ENCODE measurements at regions not wholly inside any gene's neighbourhood (a gene's known extent, or its start where the extent isn't known, plus 50 kb on each side); places are given as distances from the start of the nearest gene placed in this dataset.
"Not testable (repeated sequence)": the region's sequence is repeated elsewhere in the genome, so short reads cannot be mapped to it uniquely, and the experiment has no call there.

- Histone ChIP-seq H3K36me3 (ENCODE audit: insufficient read depth, low read length) (no peaks in the 10 kb centered on the region), H3K4me3 (ENCODE audit: low read length) (no peak overlapping the region), H3K9me3 (ENCODE audit: control insufficient read depth in 1 of 2, insufficient read depth in 1 of 2, low read length in 2 of 2) (peaks cover 0 to 3% of the 10 kb centered on the region in 2 experiments), H3K4me1 (ENCODE audit: insufficient read depth, low read length) (no peaks in the 10 kb centered on the region), H3K27ac (ENCODE audit: low read depth in 1 of 2, low read length in 2 of 2) (no peak overlapping the region), H3K27me3 (ENCODE audit: control insufficient read depth in 1 of 2, insufficient read depth in 2 of 2, low read length in 2 of 2) (peaks cover 0 to 3% of the 10 kb centered on the region in 2 experiments)
- Mint-ChIP-seq H3K4me1 (ENCODE audit: low read depth) (peaks cover 6% of the 10 kb centered on the region), H3K27ac (no peak overlapping the region), H3K4me3 (no peak overlapping the region), H3K36me3 (ENCODE audit: low read depth) (no peaks in the 10 kb centered on the region), H3K9me3 (peaks cover 3% of the 10 kb centered on the region), H3K27me3 (no peaks in the 10 kb centered on the region)
- CTCF ChIA-PET, result interaction anchor here (1.5 kb wide), 1 partner anchor 10 kb away, joined by 3 read pairs; no protein-coding TSS in a partner anchor
- POLR2A ChIA-PET, result interaction anchor here (0.7 to 0.9 kb wide), 2 partner anchors 10 to 11 kb away, joined by 3 read pairs; no protein-coding TSS in a partner anchor
- peak in 3 of 14 experiments; percentile 26 to 46 (median 42) for DNase-seq
- ATAC-seq (ENCODE audit: poor library complexity), result peak; percentile 41
- intact Hi-C loops (cut with DNase I, micrococcal nuclease), result no loop called here
- no peak for TF ChIP-seq CTCF (IDR thresholded peaks at IDR 0.05)
Measured at GRCh38 chr10:9342885-9343570, 1288.5 kb downstream of the GATA3 start.

- H3K4me1 ChIP-seq (ENCODE audit: insufficient read depth, low read length); ATAC-seq (ENCODE audit: poor library complexity); H3K4me1 Mint-ChIP-seq (ENCODE audit: low read depth); H3K9me3 ChIP-seq (ENCODE audit: control insufficient read depth in 1 of 2, insufficient read depth in 1 of 2, low read length in 2 of 2); intact Hi-C loops (cut with DNase I, micrococcal nuclease); H3K27ac ChIP-seq (ENCODE audit: low read depth in 1 of 2, low read length in 2 of 2); H3K36me3 Mint-ChIP-seq (ENCODE audit: low read depth); H3K4me3 Mint-ChIP-seq; H3K4me3 ChIP-seq (ENCODE audit: low read length); CTCF ChIA-PET; H3K9me3 Mint-ChIP-seq; H3K27ac Mint-ChIP-seq; H3K36me3 ChIP-seq (ENCODE audit: insufficient read depth, low read length); H3K27me3 ChIP-seq (ENCODE audit: control insufficient read depth in 1 of 2, insufficient read depth in 2 of 2, low read length in 2 of 2); POLR2A ChIA-PET; DNase-seq; H3K27me3 Mint-ChIP-seq: not testable (repeated sequence)
Measured at GRCh38 chr10:9347933-9348332, 1293.4 kb downstream of the GATA3 start.

- Mint-ChIP-seq H3K36me3 (ENCODE audit: low read depth) (no peaks in the 10 kb centered on the region), H3K4me1 (ENCODE audit: low read depth) (peaks cover 8% of the 10 kb centered on the region), H3K27me3 (peaks cover 6% of the 10 kb centered on the region), H3K4me3 (no peak overlapping the region), H3K27ac (no peak overlapping the region), H3K9me3 (no peaks in the 10 kb centered on the region)
- intact Hi-C loops (cut with DNase I, micrococcal nuclease), result no loop called here
- H3K4me1 ChIP-seq (ENCODE audit: insufficient read depth, low read length), result peaks cover 1% of the 10 kb centered on the region
- ChIA-PET POLR2A (no interaction called here), CTCF (no interaction called here)
- DNase-seq, result no peak
- no peaks in the 10 kb centered on the region for H3K9me3 ChIP-seq (ENCODE audit: control insufficient read depth in 1 of 2, insufficient read depth in 1 of 2, low read length in 2 of 2)
- H3K4me3 ChIP-seq (ENCODE audit: low read length), result no peak overlapping the region
- no peaks in the 10 kb centered on the region for H3K27me3 ChIP-seq (ENCODE audit: control insufficient read depth in 1 of 2, insufficient read depth in 2 of 2, low read length in 2 of 2)
- ATAC-seq (ENCODE audit: poor library complexity), result no peak
- no peak overlapping the region for H3K27ac ChIP-seq (ENCODE audit: low read depth in 1 of 2, low read length in 2 of 2)
- H3K36me3 ChIP-seq (ENCODE audit: insufficient read depth, low read length), result no peaks in the 10 kb centered on the region
- TF ChIP-seq CTCF (IDR thresholded peaks at IDR 0.05), result no peak
Measured at GRCh38 chr10:9357471-9357870, 1303.0 kb downstream of the GATA3 start.

- no peak overlapping the region for H3K4me3 Mint-ChIP-seq
- no peaks in the 10 kb centered on the region for H3K27me3 Mint-ChIP-seq
- Histone ChIP-seq H3K27ac (ENCODE audit: low read depth in 1 of 2, low read length in 2 of 2) (no peak overlapping the region), H3K9me3 (ENCODE audit: control insufficient read depth in 1 of 2, insufficient read depth in 1 of 2, low read length in 2 of 2) (no peaks in the 10 kb centered on the region), H3K4me3 (ENCODE audit: low read length) (no peak overlapping the region), H3K27me3 (ENCODE audit: control insufficient read depth in 1 of 2, insufficient read depth in 2 of 2, low read length in 2 of 2) (no peaks in the 10 kb centered on the region), H3K36me3 (ENCODE audit: insufficient read depth, low read length) (no peaks in the 10 kb centered on the region), H3K4me1 (ENCODE audit: insufficient read depth, low read length) (peaks cover 5% of the 10 kb centered on the region)
- no peaks in the 10 kb centered on the region for H3K9me3 Mint-ChIP-seq
- no peaks in the 10 kb centered on the region for H3K36me3 Mint-ChIP-seq (ENCODE audit: low read depth)
- DNase-seq, result peak in 3 of 14 experiments; percentile 2 to 14 (median 6)
- no peak for TF ChIP-seq CTCF (IDR thresholded peaks at IDR 0.05)
- intact Hi-C loops (cut with DNase I, micrococcal nuclease), result no loop called here
- ChIA-PET CTCF (no interaction called here), POLR2A (no interaction called here)
- peak; percentile 54 for ATAC-seq (ENCODE audit: poor library complexity)
- H3K4me1 Mint-ChIP-seq (ENCODE audit: low read depth), result peaks cover 23% of the 10 kb centered on the region
- peak overlapping the region; percentile 79 for H3K27ac Mint-ChIP-seq
Measured at GRCh38 chr10:9362721-9363120, 1308.2 kb downstream of the GATA3 start.

Data from CD4-positive, alpha-beta T cell (primary cell).